Neural cell (in vitro differentiated cells): ENCODE measurements at regions not wholly inside any gene's neighbourhood (a gene's known extent, or its start where the extent isn't known, plus 50 kb on each side); places are given as distances from the start of the nearest gene placed in this dataset.

Experiments used
- H2AFZ ChIP-seq: fragments of 200-600, 300-800 bp; sonication (generic), shearing (Covaris generic); 2 replicates; pipeline ENCODE4 v1.6.0; 2014; ENCODE audit warnings: low read depth, mild to moderate bottlenecking, antibody characterized with exemption, low read length, moderate library complexity
- H3F3A ChIP-seq: fragments of 200-600 bp; shearing (Covaris generic); 2 replicates; pipeline ENCODE4 v1.6.1; 2016; ENCODE audit warnings: mild to moderate bottlenecking, moderate library complexity, mixed read lengths, antibody characterized with exemption, low read length; ENCODE audit not compliant: insufficient read depth, poor library complexity, severe bottlenecking
- H3K27ac ChIP-seq: fragments of 200-600, 300-800 bp; sonication (generic), shearing (Covaris generic); 2 replicates; pipeline ENCODE4 v1.5.1; 2014; ENCODE audit warnings: mild to moderate bottlenecking, low read length, moderate library complexity
- H3K27me3 ChIP-seq: fragments of 300-800, 200-600 bp; sonication (generic), shearing (Covaris generic); 2 replicates; pipeline ENCODE4 v1.6.0; 2014; ENCODE audit warnings: mild to moderate bottlenecking, low read depth, low read length, moderate library complexity; ENCODE audit not compliant: insufficient read depth
- H3K36me3 ChIP-seq: fragments of 300-800, 200-600 bp; sonication (generic), shearing (Covaris generic); 2 replicates; pipeline ENCODE4 v1.5.1; 2014; ENCODE audit warnings: mild to moderate bottlenecking, antibody characterized with exemption, low read length, moderate library complexity; ENCODE audit not compliant: insufficient read depth
- H3K4me2 ChIP-seq: fragments of 300-800, 200-600 bp; sonication (generic), shearing (Covaris generic); 2 replicates; pipeline ENCODE4 v1.6.0; 2014; ENCODE audit warnings: mild to moderate bottlenecking, low read length
- H3K4me3 ChIP-seq: fragments of 300-800, 200-600 bp; sonication (generic), shearing (Covaris generic); 2 replicates; pipeline ENCODE4 v1.5.1; 2014; ENCODE audit warnings: mild to moderate bottlenecking, low read length, moderate library complexity
- H3K79me2 ChIP-seq: fragments of 200-600 bp; shearing (Covaris generic); replicated peaks from 2 replicates; pipeline ENCODE4 v1.6.0; 2014; ENCODE audit warnings: mild to moderate bottlenecking, low read length, moderate library complexity; ENCODE audit not compliant: insufficient read depth
- H3K9ac ChIP-seq: fragments of 300-800, 200-600 bp; sonication (generic), shearing (Covaris generic); 2 replicates; pipeline ENCODE4 v1.6.1; 2016; ENCODE audit warnings: mild to moderate bottlenecking, low read length, mixed read lengths
- H3K9me2 ChIP-seq: fragments of 200-600 bp; shearing (Covaris generic); 2 replicates; pipeline ENCODE4 v1.6.1; 2016; ENCODE audit warnings: mild to moderate bottlenecking, low read length, mixed read lengths; ENCODE audit not compliant: insufficient read depth
- H3K9me3 ChIP-seq: fragments of 200-600, 300-800 bp; sonication (generic), shearing (Covaris generic); 2 replicates; pipeline ENCODE4 v1.6.1; 2016; ENCODE audit warnings: mild to moderate bottlenecking, mixed run types, low read length, moderate library complexity, mixed read lengths
- H4K20me1 ChIP-seq: fragments of 200-600 bp; shearing (Covaris generic); 2 replicates; pipeline ENCODE4 v1.6.1; 2016; ENCODE audit warnings: mild to moderate bottlenecking, mixed run types; ENCODE audit not compliant: insufficient read depth
- EP300 ChIP-seq: fragments of 450-650 bp; conservative IDR thresholded peaks from 2 replicates; pipeline ENCODE4 v1.6.1; 2014; ENCODE audit warnings: antibody characterized with exemption, mild to moderate bottlenecking, moderate library complexity; ENCODE audit not compliant: poor library complexity, severe bottlenecking
- EZH2 ChIP-seq: fragments of 200-600, 300-800 bp; shearing (Covaris generic), sonication (generic); IDR thresholded peaks from 2 replicates; pipeline ENCODE4 v1.6.1; 2014; ENCODE audit warnings: antibody characterized with exemption, low read length, borderline replicate concordance, mild to moderate bottlenecking; ENCODE audit not compliant: insufficient read depth, poor library complexity, severe bottlenecking
- MXI1 ChIP-seq: fragments of 450-650 bp; conservative IDR thresholded peaks from 2 replicates; pipeline ENCODE4 v1.6.1; 2014; ENCODE audit warnings: antibody characterized with exemption, mild to moderate bottlenecking; ENCODE audit not compliant: poor library complexity, severe bottlenecking
- POLR2AphosphoS5 ChIP-seq: IDR thresholded peaks from 2 replicates; pipeline ENCODE4 v1.6.1; 2012
- RAD21 ChIP-seq: fragments of 450-650 bp; conservative IDR thresholded peaks from 2 replicates; pipeline ENCODE4 v1.6.1; 2014; ENCODE audit warnings: antibody characterized with exemption, mild to moderate bottlenecking, moderate library complexity
- SMC3 ChIP-seq: fragments of 450-650 bp; conservative IDR thresholded peaks from 2 replicates; pipeline ENCODE4 v1.6.1; 2014; ENCODE audit warnings: antibody characterized with exemption, mild to moderate bottlenecking, moderate library complexity; ENCODE audit not compliant: poor library complexity
- TAF1 ChIP-seq: IDR thresholded peaks from 2 replicates; pipeline ENCODE4 v1.6.1; 2012; ENCODE audit warnings: low read depth
- TF ChIP-seq, protein P1 (sequence below): IDR thresholded peaks from 2 replicates; pipeline ENCODE4 v1.6.1; 2012; ENCODE audit warnings: borderline replicate concordance
- TF ChIP-seq, protein P2 (sequence below): fragments of 450-650 bp; IDR thresholded peaks from 2 replicates; pipeline ENCODE4 v1.5.1; 2014; ENCODE audit warnings: antibody characterized with exemption, mild to moderate bottlenecking, moderate library complexity; ENCODE audit not compliant: poor library complexity, severe bottlenecking

DNA sequence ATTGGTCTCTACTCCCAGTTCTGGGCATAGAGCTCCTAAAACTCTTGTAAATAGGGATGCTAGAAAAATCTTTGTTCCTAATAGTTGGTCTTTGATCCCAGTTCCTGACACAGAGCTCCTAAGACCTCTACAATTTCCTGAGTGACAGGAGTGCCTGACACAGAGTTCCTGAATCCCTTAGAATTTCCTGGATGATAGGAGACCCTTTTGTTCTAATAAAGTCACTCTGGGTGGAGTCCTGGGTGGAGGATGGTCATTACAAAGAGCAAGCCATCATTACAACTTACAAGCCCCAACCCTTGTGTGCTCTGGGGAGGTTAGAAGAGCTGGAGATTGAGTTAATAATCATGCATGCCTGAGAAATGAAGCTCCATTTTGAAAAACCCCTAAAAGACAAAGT is 58.4 kb downstream of the ZZZ3 start:
- H3K36me3 ChIP-seq = no peaks in the 10 kb centered on the region
- no peaks in the 10 kb centered on the region for H3K79me2 ChIP-seq
- H2AFZ ChIP-seq = no peak overlapping the region
- H3K9me2 ChIP-seq = no peaks in the 10 kb centered on the region
- H3K27me3 ChIP-seq = no peaks in the 10 kb centered on the region
- H3F3A ChIP-seq = no peaks in the 10 kb centered on the region
- H3K4me2 ChIP-seq = no peak overlapping the region
- H3K27ac ChIP-seq = no peak overlapping the region
- no peak overlapping the region for H3K9ac ChIP-seq
- H3K9me3 ChIP-seq = no peaks in the 10 kb centered on the region
- H3K4me3 ChIP-seq = no peak overlapping the region
- TF ChIP-seq EP300 (no peak), POLR2AphosphoS5 (no peak), RAD21 (no peak), SMC3 (no peak), MXI1 (no peak), TAF1 (no peak), EZH2 (no peak)
- TF ChIP-seq, protein P1, sequence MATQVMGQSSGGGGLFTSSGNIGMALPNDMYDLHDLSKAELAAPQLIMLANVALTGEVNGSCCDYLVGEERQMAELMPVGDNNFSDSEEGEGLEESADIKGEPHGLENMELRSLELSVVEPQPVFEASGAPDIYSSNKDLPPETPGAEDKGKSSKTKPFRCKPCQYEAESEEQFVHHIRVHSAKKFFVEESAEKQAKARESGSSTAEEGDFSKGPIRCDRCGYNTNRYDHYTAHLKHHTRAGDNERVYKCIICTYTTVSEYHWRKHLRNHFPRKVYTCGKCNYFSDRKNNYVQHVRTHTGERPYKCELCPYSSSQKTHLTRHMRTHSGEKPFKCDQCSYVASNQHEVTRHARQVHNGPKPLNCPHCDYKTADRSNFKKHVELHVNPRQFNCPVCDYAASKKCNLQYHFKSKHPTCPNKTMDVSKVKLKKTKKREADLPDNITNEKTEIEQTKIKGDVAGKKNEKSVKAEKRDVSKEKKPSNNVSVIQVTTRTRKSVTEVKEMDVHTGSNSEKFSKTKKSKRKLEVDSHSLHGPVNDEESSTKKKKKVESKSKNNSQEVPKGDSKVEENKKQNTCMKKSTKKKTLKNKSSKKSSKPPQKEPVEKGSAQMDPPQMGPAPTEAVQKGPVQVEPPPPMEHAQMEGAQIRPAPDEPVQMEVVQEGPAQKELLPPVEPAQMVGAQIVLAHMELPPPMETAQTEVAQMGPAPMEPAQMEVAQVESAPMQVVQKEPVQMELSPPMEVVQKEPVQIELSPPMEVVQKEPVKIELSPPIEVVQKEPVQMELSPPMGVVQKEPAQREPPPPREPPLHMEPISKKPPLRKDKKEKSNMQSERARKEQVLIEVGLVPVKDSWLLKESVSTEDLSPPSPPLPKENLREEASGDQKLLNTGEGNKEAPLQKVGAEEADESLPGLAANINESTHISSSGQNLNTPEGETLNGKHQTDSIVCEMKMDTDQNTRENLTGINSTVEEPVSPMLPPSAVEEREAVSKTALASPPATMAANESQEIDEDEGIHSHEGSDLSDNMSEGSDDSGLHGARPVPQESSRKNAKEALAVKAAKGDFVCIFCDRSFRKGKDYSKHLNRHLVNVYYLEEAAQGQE = no peak
- TF ChIP-seq, protein P2, sequence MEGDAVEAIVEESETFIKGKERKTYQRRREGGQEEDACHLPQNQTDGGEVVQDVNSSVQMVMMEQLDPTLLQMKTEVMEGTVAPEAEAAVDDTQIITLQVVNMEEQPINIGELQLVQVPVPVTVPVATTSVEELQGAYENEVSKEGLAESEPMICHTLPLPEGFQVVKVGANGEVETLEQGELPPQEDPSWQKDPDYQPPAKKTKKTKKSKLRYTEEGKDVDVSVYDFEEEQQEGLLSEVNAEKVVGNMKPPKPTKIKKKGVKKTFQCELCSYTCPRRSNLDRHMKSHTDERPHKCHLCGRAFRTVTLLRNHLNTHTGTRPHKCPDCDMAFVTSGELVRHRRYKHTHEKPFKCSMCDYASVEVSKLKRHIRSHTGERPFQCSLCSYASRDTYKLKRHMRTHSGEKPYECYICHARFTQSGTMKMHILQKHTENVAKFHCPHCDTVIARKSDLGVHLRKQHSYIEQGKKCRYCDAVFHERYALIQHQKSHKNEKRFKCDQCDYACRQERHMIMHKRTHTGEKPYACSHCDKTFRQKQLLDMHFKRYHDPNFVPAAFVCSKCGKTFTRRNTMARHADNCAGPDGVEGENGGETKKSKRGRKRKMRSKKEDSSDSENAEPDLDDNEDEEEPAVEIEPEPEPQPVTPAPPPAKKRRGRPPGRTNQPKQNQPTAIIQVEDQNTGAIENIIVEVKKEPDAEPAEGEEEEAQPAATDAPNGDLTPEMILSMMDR = no peak
- H4K20me1 ChIP-seq = no peaks in the 10 kb centered on the region

DNA sequence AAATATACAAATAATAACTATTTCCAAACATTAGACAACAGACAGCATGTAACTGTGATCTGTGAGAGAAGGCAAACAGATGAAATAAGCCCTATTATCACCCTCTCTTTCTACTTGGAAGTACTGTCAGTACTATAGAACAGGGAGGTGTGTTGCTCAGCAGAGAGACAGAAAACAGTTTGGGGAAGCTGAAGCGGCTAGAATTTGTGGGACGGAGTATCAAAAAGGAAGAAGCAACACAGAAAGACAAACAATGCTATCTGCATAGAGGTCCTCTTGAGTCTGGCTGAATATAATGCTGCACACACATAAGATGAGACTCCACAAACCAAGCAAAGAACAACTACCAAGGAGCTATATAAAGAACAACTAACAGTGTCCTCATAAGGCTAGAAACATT is 59.4 kb downstream of the ZZZ3 start:
- no peaks in the 10 kb centered on the region for H3K36me3 ChIP-seq
- H3K9me2 ChIP-seq = no peaks in the 10 kb centered on the region
- H2AFZ ChIP-seq = no peak overlapping the region
- H3K9ac ChIP-seq = no peak overlapping the region
- H3K9me3 ChIP-seq = no peaks in the 10 kb centered on the region
- no peak overlapping the region for H3K4me2 ChIP-seq
- no peaks in the 10 kb centered on the region for H4K20me1 ChIP-seq
- no peak overlapping the region for H3K27ac ChIP-seq
- no peaks in the 10 kb centered on the region for H3F3A ChIP-seq
- H3K27me3 ChIP-seq = no peaks in the 10 kb centered on the region
- H3K4me3 ChIP-seq = no peak overlapping the region
- no peaks in the 10 kb centered on the region for H3K79me2 ChIP-seq
- TF ChIP-seq, protein P2 = no peak
- TF ChIP-seq MXI1 = no peak
- TF ChIP-seq, protein P1 = no peak
- no peak for TF ChIP-seq EP300
- no peak for TF ChIP-seq RAD21
- TF ChIP-seq TAF1 = no peak
- TF ChIP-seq SMC3 = no peak
- TF ChIP-seq POLR2AphosphoS5 = no peak
- no peak for TF ChIP-seq EZH2
